ENCODE measurements at regions not wholly inside any gene's neighbourhood (a gene's known extent, or its start where the extent isn't known, plus 50 kb on each side); places are given as distances from the start of the nearest gene placed in this dataset.

- DNase-seq, result no peak
Observed at GRCh38 chr2:196448407-196449079, 191.0 kb upstream of the CCDC150 start.

- DNase-seq, result no peak
Observed at GRCh38 chr2:196449083-196449482, 190.4 kb upstream of the CCDC150 start.

DNA sequence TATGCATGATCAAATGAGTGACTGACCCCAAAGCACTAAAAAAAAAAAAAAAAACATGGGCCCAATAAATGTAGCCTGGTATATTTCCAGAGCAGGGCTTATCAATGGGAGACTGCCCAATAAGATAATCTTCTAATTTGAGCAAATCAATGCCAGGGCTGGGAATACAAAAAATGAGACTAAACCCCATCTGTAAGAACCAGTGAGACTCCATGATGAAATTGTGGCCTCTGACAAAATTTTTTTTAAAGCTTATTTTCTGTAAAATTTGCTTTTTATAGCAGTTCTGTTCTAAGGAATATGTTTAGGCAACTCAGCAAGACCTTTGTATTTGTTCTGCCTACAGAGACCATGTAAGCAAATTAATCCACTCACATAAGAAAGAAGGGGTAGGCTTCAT lies 186.8 kb upstream of the CCDC150 start:
- no peak for DNase-seq

GRCh38 chr2:196453613-196454047 lies 185.9 kb upstream of the CCDC150 start:
- DNase-seq, result no peak

GRCh38 chr2:196454492-196454891 lies 185.0 kb upstream of the CCDC150 start:
- DNase-seq, result no peak

DNA sequence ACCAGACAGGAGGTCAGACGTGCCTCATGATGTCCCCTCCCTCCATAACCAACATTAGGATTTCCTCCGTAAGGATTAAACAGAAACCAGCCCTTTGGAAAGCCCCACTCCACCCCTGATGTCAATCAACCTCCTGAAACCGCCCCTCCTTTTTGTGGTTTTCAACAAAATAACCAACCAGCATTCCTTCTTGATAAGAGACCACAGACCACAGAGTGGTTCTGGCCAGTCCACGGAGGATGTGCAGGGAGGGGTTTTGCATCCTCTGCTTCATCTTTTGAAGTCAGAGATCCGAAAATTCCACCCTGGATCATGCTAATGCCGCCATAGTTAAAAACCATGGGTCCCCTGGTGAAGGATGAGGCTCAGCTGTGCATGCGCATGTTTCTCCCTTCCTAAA lies 180.0 kb upstream of the CCDC150 start:
- no peak for DNase-seq

DNA sequence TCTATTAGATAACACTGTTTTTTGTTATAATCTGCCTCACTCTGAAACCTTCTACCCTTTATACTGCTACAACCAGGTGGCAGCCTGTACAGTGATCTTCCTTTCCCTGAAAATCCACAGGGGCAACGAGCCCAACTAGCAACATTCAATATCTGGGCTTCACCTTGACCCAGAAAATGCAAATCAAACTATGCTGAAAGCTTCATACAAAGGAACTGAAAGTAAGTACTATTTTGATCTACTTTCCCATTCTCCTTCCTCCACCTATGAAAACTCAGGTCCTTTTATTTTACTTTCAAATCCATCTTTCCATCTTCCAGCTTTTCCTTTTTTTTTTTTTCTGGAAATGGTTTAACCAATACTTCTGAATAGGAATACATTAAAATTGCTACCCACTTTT lies 175.8 kb upstream of the CCDC150 start:
- no peak for DNase-seq

DNA sequence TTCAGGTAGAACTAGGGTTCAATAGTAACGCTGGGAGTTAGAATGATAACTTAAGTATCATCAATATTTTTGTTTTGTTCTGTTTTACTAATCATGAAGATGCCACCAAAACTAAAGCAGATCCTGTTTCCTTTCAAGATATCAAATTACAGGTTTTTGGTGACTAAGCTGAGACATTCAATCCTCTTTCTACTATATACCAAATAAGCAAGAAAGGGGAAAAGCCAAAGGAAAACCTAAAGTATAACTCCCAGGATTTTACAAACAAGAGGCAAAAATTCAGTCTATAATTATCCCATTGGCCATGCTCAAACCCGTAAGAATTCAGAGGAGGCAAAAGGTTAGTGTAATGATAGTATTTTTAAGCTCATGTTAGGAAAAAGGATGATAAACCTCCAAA lies 175.2 kb upstream of the CCDC150 start:
- DNase-seq, result no peak

DNA sequence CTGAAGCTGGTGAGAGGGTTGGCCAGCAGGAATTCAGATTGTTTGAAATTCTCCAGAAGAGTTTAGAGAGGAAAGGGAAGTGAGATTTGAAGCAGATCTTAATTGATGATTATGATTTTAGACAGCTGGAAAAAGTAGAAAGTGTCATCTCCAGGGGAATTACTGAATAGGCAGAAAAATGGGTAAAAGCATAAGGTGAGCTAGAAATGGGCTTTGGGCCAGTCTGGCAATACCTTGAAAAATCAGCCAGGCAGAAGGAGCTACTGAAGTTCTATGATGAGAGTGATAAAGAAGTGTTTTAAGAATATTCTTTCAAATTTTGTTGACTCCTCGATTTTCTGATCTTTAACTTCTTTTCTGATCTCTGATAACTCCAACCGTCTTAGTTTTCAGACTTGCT lies 172.9 kb upstream of the CCDC150 start:
- no peak for DNase-seq

- no peak for DNase-seq
Observed at GRCh38 chr2:196468394-196468793, 171.1 kb upstream of the CCDC150 start.

DNA sequence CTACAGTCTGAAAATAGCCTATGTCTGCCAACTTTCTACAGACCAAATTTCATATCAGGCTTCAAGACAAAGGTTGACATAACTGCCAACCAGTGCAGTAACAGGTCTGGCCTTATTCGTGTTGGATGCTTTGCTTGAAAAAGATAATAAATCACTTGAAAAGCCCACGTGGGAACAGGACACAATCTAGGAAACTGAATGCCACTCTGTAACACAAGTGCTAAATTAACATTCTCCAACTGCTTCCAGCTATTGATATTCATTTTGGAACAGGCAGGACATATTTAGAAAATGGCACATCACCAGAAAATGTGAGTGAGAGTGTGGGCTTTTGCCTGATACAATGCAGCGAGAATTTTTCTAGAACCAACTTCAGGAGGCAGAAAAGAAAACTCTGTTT lies 165.9 kb upstream of the CCDC150 start:
- DNase-seq, result no peak

- no peak for DNase-seq
Observed at GRCh38 chr2:196475611-196476010, 163.9 kb upstream of the CCDC150 start.

GRCh38 chr2:196478588-196478987 lies 160.9 kb upstream of the CCDC150 start:
- no peak for DNase-seq

- DNase-seq, result no peak
Observed at GRCh38 chr2:196479350-196479749, 160.2 kb upstream of the CCDC150 start.

DNA sequence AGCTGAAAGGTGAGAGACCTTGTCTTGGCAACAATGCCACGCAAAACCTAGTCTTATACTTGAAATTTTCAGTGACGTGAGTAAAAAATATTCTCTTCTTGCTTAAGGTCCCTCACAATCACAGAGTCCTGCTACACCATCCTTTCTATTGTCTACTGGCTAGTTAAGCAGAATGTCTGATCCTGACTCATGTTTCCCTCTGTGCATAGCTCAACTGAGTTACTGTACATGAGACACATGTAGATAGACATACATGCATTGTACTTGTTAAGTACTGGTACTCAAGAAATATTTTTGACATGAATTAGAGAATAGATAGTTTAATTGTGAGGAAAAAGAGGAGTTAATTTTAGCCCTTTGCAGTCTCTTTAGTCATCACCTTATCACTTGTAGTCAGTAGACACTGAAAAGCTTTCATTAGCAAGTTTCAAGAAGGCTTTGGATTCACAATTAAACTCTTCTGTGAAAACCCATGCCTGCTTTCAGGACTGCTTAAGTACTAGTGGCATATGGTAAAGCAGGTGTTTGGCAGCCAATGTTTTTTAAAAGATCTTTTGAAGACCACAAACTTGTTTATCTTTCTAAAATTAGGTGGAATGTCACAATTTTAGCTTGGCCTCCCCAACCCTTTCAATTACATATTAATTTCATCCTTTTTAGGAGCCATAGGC lies 158.7 kb upstream of the CCDC150 start:
- no peak for DNase-seq

GRCh38 chr2:196481324-196481697 lies 158.2 kb upstream of the CCDC150 start:
- no peak for DNase-seq

GRCh38 chr2:196482119-196483065 lies 157.1 kb upstream of the CCDC150 start:
- DNase-seq, result no peak

- DNase-seq, result no peak
Observed at GRCh38 chr2:196486146-196486545, 153.4 kb upstream of the CCDC150 start.

DNA sequence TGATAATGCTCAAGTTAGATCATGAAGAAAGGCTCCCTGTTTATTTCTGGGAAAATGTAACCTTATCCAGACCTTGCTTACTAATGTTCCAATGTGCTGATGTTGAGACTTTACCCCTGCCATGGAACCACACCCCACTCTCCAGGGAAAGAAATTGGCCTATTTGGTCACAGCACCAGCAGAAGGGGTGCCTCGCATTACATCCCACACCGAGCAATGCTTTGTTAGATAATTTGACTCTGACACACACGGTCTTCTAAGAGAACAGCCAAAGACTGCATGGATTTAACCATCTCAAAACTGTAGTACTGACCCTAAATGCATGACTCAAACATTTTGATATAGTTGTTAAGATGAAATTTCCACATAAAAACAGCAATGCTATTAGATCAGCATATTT lies 152.1 kb upstream of the CCDC150 start:
- DNase-seq, result no peak

DNA sequence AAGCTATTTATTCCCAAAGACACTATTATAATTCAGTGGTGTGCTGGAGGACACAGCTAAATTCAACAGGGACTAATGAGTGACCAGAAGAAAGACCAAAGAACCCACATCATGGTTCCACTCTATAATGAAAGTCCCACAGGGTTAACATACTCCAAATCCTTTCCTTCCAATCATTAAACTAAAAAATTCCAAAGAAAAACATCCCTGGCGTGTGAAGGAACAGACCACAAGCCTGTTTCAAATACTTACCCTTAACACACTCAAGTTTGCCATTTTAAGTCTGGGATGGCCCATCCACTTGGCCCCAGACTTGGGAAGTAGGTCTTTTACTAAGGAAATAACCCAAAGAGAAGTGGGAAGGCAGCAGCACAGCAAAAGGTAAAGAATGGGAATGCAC lies 150.1 kb upstream of the CCDC150 start:
- DNase-seq, result no peak

DNA sequence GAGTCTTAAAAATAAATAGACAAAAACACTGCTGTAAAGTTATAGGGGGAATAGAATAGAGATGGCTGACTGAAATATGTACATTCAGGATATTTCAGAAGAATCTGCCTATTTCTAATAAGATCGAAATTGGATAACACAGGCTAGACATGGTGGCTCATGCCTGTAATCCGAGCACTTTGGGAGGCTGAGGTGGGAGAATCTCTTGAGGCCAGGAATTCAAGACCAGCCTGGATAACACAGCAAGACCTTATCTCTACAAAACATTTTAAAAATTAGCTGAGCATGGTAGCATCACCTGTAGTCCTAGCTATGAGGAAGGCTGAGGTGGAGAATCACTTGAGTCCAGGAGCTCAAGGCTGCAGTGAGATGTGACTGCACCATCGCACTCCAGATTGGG lies 146.6 kb upstream of the CCDC150 start:
- DNase-seq, result no peak

GRCh38 chr2:196498962-196499361 lies 140.6 kb upstream of the CCDC150 start:
- DNase-seq, result no peak

DNA sequence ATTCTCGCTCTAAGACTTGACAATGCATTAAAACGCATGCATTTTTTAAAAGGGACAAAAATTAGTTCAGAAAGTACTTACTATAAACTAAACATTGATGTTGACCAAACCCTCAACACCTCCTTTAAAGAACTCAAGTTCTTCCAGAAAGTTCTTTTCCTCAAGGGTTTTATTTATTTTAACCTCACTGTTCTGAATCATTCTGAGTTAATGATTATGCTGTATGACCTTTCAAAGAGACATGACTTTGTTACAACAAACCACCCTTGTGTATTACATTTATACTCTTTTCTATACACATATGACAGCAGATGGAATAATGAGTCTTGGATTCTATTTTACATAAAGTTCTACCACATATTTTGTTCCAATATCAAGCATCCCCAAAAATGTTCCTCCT lies 139.8 kb upstream of the CCDC150 start:
- no peak for DNase-seq

Data from NCI-H2081 treated with DMSO at 0.1 percent for 48 hours (cell line).